Stomach smooth muscle (tissue), 2 donors: ENCODE measurements at regions not wholly inside any gene's neighbourhood (a gene's known extent, or its start where the extent isn't known, plus 50 kb on each side); places are given as distances from the start of the nearest gene placed in this dataset.

ENCODE experiments used
- H3K27ac ChIP-seq: one replicate; pipeline ENCODE4 v1.7.0; 2013; ENCODE audit warnings: mild to moderate bottlenecking, low read length, inconsistent platforms
- H3K27me3 ChIP-seq, 2 donors: one replicate each; pipeline ENCODE4 v1.7.0; 2013; ENCODE audit warnings: low read length in 2 of 2; ENCODE audit not compliant: insufficient read depth in 2 of 2, control insufficient read depth in 1 of 2
- H3K36me3 ChIP-seq, 2 donors: one replicate each; pipeline ENCODE4 v1.7.0; 2013; ENCODE audit warnings: low read length in 2 of 2; ENCODE audit not compliant: control insufficient read depth in 2 of 2, insufficient read depth in 2 of 2
- H3K4me1 ChIP-seq: one replicate; pipeline ENCODE4 v1.7.0; 2013; ENCODE audit warnings: low read length; ENCODE audit not compliant: control insufficient read depth, insufficient read depth
- H3K4me3 ChIP-seq, 2 donors: one replicate each; pipeline ENCODE4 v1.7.0; 2013; ENCODE audit warnings: low read length in 2 of 2
- H3K9ac ChIP-seq, 2 donors: one replicate each; pipeline ENCODE4 v1.7.0; 2013; ENCODE audit warnings: low read length in 2 of 2, mild to moderate bottlenecking in 1 of 2
- H3K9me3 ChIP-seq, 2 donors: one replicate each; pipeline ENCODE4 v1.7.0; 2013; ENCODE audit warnings: low read length in 2 of 2; ENCODE audit not compliant: control insufficient read depth in 2 of 2
- donor health status: healthy.
- donor health status: Pancreatic carcinoma.

- Histone ChIP-seq H3K4me3 (no peak overlapping the region), H3K36me3 (no peaks in the 10 kb centered on the region), H3K9ac (no peak overlapping the region), H3K27me3 (peaks cover 0 to 2% of the 10 kb centered on the region in 2 donors), H3K27ac (no peak overlapping the region), H3K4me1 (no peaks in the 10 kb centered on the region), H3K9me3 (no peaks in the 10 kb centered on the region)
These were observed 280.8 kb upstream of the CCL2 start for GRCh38 chr17:33974276-33974675.

- Histone ChIP-seq H3K27me3 (peaks cover 0 to 2% of the 10 kb centered on the region in 2 donors), H3K9me3 (no peaks in the 10 kb centered on the region), H3K9ac (no peak overlapping the region), H3K27ac (no peak overlapping the region), H3K4me3 (no peak overlapping the region), H3K4me1 (no peaks in the 10 kb centered on the region), H3K36me3 (no peaks in the 10 kb centered on the region)
These were observed 278.3 kb upstream of the CCL2 start for GRCh38 chr17:33976831-33977230.

- Histone ChIP-seq H3K27ac (no peak overlapping the region), H3K9me3 (no peaks in the 10 kb centered on the region), H3K4me1 (no peaks in the 10 kb centered on the region), H3K4me3 (no peak overlapping the region), H3K27me3 (peaks cover 0 to 2% of the 10 kb centered on the region in 2 donors), H3K9ac (no peak overlapping the region), H3K36me3 (no peaks in the 10 kb centered on the region)
These were observed 277.2 kb upstream of the CCL2 start for GRCh38 chr17:33977729-33978514.

- Histone ChIP-seq H3K27me3 (no peaks in the 10 kb centered on the region), H3K4me1 (no peaks in the 10 kb centered on the region), H3K9me3 (no peaks in the 10 kb centered on the region), H3K4me3 (no peak overlapping the region), H3K27ac (no peak overlapping the region), H3K9ac (no peak overlapping the region), H3K36me3 (no peaks in the 10 kb centered on the region)
These were observed 276.2 kb upstream of the CCL2 start for GRCh38 chr17:33978889-33979288.

DNA sequence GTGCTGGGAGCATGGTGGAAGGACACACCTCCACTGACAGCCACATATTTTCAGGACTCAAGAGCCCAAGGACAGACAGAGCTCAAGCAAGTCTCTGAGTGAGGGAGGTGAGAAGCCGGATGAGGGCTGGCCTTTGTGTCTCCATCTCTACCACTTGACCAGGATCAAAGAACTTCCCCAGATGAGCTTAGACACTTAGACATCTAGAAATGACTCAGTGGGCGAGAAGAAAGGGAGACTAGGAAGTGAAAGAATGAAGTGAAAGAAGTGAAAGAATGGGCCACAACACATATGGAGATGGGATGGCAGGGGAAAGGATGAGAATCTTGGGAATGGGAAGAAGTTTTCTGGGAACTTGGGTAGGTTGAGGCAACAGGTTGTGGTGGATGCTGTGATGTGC is 274.9 kb upstream of the CCL2 start:
- no peaks in the 10 kb centered on the region for H3K4me1 ChIP-seq
- H3K9ac ChIP-seq, result no peak overlapping the region
- no peak overlapping the region for H3K4me3 ChIP-seq
- no peak overlapping the region for H3K27ac ChIP-seq
- no peaks in the 10 kb centered on the region for H3K27me3 ChIP-seq
- no peaks in the 10 kb centered on the region for H3K9me3 ChIP-seq
- no peaks in the 10 kb centered on the region for H3K36me3 ChIP-seq

DNA sequence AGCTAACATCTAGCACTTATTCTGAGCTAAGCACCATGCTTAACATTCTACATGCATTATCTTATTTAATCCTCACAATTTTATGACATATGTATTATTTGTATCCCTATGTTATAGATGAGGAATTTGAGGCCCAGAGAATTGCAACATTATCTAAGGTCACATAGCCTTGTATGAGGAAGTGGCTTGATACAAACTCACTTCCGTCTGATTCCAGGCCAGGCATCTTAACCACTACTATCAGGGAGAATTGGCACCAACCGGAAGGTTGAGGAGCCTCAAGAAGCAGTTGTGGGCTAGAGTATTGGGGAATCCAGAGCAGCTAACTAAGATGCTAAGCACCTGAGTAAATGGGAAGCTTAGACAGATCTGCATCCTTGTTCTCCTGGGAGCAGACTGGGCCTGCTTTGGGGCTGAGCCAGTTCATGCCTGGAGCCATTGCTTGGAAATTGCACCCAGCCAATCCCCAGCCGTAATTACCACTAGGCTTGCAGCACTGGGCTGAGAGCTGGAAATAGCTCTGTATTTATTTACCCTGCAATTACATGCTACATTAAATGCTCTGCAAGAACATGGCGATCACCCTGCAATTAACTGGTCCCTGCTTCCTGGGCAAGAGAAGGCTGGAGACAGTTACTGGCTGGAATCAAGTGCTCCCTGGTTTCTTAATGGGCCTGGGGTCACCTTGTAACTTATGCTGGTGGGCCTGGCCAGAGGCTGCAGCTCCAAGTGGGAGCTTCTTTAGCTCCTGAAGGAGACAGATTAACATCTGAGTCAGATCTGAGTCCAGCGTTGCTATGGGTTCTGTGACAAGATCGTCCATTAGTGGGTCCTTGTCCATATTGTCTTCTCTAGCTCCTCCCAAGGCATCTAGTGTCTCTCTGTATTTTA is 273.1 kb upstream of the CCL2 start:
- Histone ChIP-seq H3K27ac (no peak overlapping the region), H3K9ac (no peak overlapping the region), H3K27me3 (no peaks in the 10 kb centered on the region), H3K36me3 (no peaks in the 10 kb centered on the region), H3K9me3 (no peaks in the 10 kb centered on the region), H3K4me3 (no peak overlapping the region), H3K4me1 (no peaks in the 10 kb centered on the region)

- Histone ChIP-seq H3K27ac (no peak overlapping the region), H3K27me3 (no peaks in the 10 kb centered on the region), H3K4me3 (no peak overlapping the region), H3K4me1 (no peaks in the 10 kb centered on the region), H3K9me3 (no peaks in the 10 kb centered on the region), H3K36me3 (no peaks in the 10 kb centered on the region), H3K9ac (no peak overlapping the region)
These were observed 272.2 kb upstream of the CCL2 start for GRCh38 chr17:33982909-33983308.

- Histone ChIP-seq H3K4me1 (no peaks in the 10 kb centered on the region), H3K4me3 (no peak overlapping the region), H3K36me3 (no peaks in the 10 kb centered on the region), H3K9ac (no peak overlapping the region), H3K9me3 (no peaks in the 10 kb centered on the region), H3K27me3 (no peaks in the 10 kb centered on the region), H3K27ac (no peak overlapping the region)
These were observed 271.1 kb upstream of the CCL2 start for GRCh38 chr17:33983824-33984574.

- Histone ChIP-seq H3K36me3 (no peaks in the 10 kb centered on the region), H3K9me3 (no peaks in the 10 kb centered on the region), H3K9ac (no peak overlapping the region), H3K4me3 (no peak overlapping the region), H3K27ac (no peak overlapping the region), H3K4me1 (no peaks in the 10 kb centered on the region), H3K27me3 (no peaks in the 10 kb centered on the region)
These were observed 269.0 kb upstream of the CCL2 start for GRCh38 chr17:33986088-33986487.

DNA sequence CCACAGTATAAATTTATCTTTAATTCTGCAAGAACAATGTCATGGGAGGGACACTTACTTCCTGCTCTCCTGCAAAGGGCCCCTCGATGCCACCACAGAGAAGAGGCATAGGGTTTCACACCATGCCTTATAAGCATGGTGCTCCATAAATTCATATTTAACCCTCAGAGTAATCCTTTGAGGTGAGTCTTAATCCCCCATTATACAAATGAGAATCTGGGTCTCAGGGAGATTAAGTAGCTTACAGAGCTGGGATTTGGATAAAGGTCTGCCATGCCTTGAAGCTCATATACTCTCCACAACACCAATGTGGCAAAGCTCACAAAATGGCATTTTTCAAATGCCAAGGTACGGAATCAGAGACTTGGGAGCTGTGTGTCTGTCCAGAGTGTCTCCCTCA is 268.5 kb upstream of the CCL2 start:
- no peaks in the 10 kb centered on the region for H3K27me3 ChIP-seq
- H3K9me3 ChIP-seq, result no peaks in the 10 kb centered on the region
- H3K27ac ChIP-seq, result no peak overlapping the region
- H3K4me1 ChIP-seq, result no peaks in the 10 kb centered on the region
- H3K4me3 ChIP-seq, result no peak overlapping the region
- no peak overlapping the region for H3K9ac ChIP-seq
- H3K36me3 ChIP-seq, result no peaks in the 10 kb centered on the region
